Colon (tissue), 2 donors: ENCODE measurements at regions not wholly inside any gene's neighbourhood (a gene's known extent, or its start where the extent isn't known, plus 50 kb on each side); places are given as distances from the start of the nearest gene placed in this dataset.
"Not testable (repeated sequence)": the region's sequence is repeated elsewhere in the genome, so short reads cannot be mapped to it uniquely, and the experiment has no call there.

ENCODE experiments used
- FAIRE-seq: peaks from 2 replicates; lab custom pipeline; 2012; peaks lifted over from hg19 to GRCh38; lab: Jason Lieb, UNC
- donor health status: control.
- donor health status: control.

DNA sequence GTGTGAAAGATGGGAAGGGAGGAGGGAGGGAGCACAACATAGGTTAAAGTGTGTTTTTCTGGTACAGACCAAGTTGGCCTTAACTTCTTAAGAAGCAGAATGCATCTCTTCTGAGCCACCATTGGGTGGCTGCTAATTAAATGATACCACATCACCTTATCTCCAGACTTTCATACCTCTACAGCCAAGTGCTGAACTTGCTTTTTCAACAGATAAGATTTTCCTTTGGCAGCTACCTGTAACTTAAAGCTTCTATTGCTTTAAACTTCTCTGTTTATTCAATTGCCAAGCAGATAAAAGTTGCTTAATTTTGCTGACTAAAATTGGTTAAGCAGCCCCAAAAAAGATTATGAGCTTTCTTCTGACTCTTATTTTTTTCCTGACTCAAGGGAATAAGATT, 292.4 kb upstream of the SGO1 start:
- no peak for FAIRE-seq

DNA sequence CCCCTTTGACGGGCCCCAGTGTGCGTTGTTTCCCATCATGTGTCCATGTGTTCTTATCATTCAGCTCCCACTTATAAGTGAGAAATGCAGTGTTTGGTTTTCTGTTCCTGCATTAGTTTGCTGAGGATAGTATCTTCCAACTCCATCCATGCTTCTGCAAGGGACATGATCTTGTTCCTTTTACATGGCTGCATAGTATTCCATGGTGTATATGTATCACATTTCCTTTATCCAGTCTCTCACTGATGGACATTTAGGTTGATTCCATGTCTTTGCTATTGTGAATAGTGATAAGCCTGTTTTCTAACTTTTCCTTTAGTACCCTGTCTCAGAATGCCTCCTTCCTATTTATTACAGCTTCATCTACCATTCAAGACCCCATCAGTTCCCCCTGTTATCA, 278.2 kb upstream of the SGO1 start:
- not testable (repeated sequence) for FAIRE-seq

DNA sequence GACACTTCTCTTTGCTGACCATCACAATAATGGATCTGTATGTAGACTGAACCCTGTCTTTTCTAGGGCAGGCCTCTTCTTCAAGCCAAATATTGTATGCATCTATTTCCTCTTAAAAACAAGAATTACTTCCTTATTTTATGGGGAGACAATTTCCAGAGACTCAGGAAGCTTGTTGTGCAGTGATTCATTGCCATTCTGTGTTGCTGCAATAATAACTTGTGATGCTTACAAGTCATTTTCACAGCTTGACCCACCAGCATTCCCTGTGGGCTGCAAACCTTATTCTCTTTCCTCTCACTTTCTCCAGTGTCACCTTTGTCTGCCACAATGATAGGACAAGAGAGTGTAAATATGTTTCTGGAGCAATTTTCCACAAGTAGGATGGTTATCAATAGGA, 276.7 kb upstream of the SGO1 start:
- FAIRE-seq = no peak

DNA sequence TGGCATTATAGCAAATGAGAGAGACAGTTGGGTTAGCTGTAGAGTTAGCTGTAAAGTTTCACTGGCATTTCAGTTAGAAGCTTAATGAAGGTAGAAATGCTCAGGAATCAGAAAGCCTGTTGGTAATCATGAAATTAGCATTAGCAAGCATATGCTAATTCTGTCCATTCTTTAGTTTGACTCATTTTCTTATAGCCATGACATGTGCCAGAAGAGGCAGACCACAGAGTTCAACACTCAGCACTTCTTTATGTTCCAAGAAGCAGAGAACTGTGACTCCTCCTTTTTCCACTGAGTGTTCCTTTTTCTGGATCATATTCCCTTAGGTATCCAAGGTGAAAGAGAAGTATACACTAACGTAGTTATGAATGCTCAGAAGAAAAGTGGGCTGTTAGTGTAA, 276.2 kb upstream of the SGO1 start:
- no peak for FAIRE-seq

DNA sequence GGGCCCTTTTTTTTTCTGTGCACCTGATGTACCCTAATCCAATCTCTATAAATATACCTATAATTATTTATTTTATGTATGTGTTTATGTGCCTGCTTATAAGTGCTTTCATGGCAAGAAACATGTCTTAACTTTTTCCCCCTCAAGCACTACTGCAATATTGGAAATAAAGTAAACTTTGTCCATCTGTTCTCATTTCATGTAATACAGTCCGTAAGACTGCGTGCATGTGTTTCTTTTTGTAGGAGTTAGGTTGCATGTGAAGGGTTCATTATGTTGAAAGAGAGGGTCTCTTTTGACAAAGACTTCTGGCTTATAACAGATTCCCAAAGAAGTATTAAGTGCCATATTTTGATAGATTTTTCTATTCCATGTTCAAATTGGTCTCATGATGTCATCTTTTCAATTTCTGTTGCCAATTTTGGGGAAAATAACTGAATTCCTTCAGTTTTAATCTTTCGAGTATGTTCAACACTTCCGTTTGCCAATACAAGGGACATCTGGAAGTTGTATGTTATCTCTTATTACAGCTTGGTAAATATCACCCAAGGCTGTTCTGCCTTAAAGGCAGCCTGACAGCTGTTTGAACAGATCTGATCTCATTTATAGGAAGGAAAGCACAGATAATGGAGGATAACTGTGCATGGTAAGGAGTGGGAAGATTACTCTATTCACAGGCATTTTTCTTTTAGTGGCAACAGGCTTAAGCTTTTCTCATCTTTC, 273.1 kb upstream of the SGO1 start:
- no peak for FAIRE-seq

DNA sequence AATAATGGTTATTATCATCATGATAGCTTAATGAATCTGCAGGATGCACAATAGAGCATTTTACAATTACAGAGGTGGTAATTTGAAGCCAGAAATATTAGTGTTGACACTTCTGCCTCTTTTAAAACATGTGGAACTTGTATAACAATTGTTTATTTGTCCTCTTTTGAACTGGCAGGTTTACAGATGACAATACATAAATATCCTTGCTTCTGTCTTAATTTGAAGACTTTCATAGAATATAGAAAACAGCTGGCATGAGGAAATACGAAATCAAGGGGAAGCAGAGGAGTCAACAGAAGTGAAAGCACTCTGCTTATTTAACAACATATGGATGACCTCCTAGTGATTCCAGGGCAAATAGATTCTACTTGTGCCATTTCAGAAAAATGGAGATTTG, 270.5 kb upstream of the SGO1 start:
- FAIRE-seq = no peak

DNA sequence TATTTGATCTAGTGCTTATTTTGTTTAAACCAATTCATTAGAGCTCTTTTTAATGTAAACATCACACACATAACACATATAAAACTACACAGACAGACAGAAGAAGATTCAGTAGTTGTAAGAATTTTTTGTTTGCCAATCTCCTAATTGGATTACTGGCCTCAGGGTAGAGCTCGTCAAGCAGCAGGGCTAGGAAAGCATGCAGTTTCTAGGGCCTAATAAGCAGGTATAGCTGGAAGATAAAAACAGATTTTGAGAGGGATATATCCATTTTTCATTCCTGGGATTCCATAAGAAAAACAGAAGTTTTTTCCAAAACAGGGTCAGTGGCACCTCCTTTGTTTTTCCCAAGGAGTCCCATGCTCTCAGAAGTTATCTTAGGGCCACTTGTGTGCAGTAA, 265.2 kb upstream of the SGO1 start:
- FAIRE-seq = no peak

DNA sequence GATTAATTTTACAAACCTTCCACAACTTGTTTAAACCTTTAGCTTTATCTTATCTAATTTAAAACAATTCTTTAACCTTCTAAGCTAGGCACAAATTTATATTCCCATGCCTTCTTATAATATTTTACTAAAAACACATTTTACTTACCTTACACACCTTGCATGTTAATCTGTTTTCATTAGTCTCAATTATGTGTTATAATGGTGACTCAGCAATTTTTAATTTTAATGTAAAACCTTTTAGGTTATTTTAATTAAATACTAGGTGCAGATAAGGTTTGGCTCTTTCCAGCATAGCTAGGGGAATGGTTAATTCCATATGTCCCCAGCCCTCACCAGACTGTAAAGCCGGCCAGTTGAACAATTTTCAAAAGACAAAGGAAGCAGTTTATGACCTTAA, 264.6 kb upstream of the SGO1 start:
- FAIRE-seq = no peak

DNA sequence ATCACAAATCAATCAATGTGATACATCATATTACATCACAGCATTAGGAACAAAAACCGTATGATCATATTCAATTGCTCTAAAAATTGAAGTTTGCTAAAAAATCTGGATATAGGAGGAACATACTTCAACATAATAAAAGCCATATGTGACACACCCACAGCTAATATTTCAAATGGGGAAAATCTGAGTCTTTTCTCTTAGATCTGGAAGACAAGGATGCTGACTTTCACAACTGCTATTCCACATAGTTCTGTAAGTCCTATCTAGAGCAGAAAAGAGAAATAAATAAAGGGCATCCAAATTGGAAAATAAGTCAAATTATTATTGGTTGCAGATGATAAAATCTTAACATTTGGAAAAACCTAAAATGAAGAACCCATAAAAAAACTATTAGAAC, 256.8 kb upstream of the SGO1 start:
- FAIRE-seq = no peak

DNA sequence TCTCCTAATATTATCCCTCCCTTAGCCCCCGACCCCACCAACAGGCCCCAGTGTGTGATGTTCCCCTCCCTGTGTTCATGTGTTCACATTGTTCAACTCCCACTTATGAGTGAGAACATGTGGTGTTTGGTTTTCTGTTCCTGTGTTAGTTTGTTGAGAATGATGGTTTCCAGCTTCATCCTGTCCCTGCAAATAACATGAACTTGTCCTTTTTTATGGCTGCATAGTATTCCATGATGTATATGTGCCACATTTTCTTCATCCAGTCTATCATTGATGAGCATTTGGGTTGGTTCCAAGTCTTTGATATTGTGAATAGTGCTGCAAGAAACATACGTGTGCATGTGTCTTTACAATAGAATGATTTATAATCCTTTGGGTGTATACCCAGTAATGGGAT, 241.3 kb upstream of the SGO1 start:
- FAIRE-seq = not testable (repeated sequence)

DNA sequence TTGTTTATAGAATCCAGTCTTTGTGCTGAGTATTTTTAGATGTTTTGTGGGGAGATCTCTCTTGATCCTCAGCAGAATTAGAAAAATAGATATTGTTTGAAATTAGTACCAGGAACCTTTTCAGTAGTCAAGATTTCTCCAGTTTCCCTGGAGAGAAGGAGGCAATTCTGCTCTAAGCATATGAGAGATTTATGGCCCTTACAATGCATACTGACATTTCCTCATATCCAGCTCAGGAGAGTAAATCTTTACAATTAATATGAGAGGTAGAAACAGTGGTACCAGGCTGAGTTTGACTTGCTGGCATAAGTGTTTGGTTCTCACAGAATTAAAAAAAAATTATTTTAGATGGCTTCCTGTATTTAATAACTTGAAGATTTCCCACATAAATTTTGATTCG, 239.1 kb upstream of the SGO1 start:
- no peak for FAIRE-seq

DNA sequence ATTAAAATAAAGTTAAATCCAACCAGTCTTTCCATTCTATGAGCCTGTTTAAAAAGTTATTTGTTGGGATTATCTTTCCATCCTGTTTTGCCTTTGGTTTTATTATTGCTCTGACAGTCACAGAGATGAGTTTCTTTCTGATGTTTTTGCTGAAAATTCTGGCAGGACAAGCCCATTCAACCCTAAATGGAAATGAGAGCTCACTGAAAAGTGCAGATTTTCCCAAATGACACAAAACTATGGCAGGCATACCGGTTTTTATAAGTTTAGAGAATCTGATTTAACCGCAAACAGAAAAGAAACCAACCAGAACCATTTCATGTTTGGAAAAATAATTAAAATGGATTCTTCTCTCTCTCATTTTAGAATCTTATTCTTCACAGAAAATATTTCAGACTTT, 238.1 kb upstream of the SGO1 start:
- no peak for FAIRE-seq

DNA sequence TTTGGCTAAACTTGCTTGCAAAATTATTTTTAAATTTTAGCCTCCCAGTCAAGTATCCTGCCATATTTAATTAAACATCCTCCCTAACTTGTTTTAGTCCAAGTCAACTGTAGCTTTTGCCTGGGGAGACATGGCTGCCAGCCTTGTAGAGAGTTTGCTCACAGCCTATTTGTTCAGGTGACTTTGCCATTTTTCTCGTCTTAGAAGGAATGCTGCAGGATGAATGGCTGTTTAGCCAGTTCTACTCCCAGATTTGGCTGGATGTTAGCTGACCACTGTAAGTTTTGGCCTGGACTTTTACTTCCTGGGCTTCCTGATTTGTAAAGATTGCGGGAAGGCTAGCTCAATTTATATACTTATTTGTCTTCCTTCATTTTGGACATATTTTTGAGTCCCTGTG, 236.4 kb upstream of the SGO1 start:
- FAIRE-seq = no peak

DNA sequence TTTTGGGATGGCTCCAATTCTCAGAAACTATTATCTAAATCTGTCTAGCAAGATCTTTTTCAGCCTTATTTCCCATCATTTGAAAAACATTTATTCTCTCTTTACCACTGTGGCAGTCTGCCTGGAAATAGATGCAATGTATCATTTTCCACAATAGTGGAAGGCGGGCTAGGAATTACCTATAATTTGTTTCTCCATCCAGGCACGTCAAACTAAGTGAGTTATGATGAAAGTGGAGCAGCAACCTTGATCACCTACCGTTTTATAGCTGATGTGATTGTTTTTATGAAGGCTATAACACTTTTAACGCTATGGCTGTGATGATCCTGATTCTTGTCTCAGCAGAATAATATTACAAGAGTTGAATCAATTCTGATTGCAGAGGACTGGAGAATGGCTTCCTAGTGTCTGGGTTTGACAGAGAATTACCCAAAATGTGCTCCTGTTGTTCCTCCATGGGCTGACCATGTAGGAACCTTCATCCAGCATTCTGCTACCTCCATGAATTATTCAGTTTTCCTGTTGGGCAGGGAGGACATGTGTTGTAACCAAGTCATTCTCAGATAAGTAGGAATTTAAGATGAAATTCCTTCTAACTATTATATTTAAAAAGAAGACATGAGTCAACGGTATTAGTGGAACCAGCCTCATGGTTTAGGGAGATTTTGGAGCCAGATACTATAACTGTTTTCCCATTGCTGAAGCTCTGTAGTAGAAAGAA, 231.5 kb upstream of the SGO1 start:
- no peak for FAIRE-seq

DNA sequence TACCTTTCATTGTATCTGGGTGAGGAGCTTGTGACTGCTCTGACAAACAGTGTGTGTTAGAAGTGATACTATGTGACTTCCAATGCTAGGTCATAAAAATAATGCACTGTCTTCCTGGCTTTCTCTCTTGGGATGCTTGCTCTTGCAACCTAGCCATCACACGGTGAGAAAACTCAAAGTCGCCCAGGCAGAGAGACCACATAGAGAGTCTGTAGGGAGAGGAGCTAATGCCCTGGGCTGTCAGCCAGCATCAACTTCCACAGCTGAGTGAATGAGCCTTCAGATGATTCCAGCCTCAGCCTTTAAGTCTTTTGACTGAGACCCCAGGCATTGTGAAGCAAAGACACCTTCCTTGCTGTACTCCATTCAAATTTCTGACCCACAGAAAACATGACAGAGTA, 220.6 kb upstream of the SGO1 start:
- FAIRE-seq = no peak

DNA sequence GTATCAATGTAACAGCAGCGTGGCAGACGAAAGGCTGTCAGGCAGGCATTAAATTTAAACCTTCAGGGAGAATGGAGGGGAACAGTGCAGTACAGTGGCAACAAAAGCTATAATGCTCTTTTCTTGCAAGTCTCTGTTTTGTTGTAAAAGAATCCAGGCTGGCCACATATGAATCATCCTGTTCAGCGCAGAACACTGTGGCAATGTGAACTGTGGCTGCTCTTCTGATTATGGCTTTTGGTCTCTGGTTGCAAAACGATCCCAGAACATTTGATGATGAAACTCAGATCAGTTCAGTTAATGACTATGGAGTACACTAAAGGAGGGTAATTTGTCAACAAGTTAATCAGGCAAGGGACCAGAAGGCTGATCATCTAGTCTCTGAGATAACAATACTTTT, 219.7 kb upstream of the SGO1 start:
- no peak for FAIRE-seq

DNA sequence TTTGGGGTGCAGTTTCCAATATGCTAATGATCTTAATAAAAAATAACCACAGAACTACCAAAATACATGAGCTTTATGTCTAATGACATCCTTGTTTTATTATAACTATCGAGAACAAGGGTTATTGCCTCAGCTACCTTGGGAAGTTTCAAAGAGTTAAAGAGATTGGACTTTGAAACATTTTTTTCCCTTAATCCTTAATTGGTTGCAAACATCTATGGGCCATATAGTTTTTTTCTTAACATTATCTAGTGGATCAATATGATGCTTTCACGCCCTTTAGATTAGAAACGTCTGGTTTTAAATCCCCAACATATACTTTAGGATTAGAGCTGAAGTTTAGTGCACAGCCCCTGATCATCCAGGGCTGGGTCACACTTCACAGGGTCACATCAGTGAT, 219.2 kb upstream of the SGO1 start:
- FAIRE-seq = no peak

DNA sequence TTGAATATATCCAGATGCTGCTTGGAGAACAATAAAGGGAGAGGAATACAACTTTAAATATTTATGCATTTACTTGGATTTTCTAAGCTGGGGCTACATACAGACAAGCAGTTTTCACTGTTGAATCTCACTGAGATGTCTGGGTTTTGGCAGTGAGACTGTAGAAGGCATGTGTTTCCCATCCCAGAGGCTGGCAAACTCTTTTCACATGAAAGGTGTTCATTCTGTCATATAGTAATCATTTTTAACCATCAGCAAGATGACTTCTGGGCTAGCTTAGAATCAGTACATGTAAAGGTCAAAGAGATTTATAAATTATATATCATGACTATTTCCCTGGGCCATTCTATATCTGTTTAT, 218.7 kb upstream of the SGO1 start:
- FAIRE-seq = no peak

DNA sequence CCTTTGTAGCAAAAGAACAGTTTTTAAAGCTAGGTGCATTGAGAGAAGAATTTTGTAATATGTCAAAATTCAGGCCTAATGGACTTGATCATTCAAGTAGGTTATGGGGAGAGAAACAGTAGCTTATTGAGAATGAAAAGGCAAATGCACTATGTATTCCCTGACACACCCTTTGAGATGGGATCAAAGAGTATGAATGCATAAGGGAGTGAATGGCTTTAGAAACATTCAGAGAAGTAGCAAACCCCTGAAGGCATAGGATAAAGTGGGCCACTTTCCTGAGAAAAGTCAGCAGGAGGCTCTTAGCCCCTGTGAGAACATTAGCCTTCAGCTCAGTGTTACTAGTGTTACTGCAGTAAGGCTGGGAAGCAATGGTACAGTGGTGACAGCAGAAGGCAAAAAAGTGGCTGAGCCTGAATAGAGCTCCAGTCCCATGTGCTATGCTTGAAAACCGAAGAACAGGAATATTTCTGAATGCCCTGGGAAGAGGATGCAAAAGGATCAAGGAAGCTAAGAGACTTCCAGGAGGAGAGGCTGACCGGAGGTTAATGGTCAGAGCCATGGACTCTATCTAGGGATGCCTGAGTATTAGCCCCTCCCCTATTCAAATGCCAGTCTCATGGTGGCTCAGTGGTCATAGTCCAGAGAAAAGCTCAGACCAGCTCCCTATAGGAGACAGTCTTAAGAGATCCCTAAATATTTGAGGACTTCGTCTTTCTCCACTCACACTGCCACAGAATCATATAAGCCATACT, 218.2 kb upstream of the SGO1 start:
- FAIRE-seq = no peak

DNA sequence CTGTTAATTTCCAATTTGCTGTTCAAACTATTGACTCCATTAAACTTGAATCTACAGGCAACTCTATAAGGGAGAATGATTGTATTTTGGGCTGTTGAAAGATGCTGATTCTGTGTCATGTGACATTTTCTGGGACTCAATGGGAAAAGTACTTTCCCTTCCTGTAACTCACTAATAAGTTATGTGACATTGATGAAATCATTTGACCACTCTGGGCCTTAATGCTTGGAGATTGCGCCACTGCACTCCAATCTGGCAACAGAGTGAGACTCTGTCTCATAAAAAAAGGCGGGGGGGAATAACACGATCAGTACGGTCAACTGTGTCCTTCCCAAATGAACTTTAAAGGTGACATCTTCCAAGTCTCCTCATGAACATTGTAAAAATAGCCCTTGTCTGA, 215.2 kb upstream of the SGO1 start:
- no peak for FAIRE-seq

DNA sequence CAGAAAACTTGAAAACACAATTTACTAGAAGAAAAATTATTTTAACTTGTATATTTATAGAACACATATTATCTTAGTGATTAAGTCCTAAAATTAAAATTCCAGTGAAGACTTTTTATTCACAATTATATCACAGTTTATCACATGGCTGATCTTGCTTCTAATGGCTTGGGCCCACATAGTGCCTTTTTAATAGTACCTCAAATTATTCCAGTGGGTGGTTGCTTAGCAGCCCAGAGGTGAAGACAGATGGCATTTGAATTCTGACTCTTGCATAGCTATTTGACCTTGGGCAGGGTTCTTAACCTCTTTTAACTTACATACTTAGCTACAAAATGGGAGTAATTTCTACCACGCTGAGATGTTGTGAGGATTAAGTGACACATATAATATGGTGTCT, 214.7 kb upstream of the SGO1 start:
- FAIRE-seq = no peak

DNA sequence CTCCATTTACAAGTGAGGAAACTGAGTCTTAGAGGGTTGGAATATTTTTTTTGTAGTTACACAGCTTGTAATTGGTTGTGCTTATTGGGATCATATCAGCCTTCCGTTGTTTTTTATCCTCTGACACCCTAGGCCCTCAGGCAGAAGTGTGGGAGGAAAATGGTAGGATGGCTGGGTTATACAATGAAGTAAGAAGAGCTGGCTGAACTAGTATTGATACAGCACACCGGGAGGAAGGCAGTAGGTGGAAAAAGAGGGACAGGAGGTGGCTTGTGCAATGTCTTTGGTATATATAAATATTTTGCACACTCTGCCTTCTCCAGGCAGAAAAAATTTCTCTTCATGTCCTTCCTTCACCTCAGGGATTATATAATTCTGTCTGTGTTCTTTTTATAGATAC, 214.3 kb upstream of the SGO1 start:
- FAIRE-seq = no peak

DNA sequence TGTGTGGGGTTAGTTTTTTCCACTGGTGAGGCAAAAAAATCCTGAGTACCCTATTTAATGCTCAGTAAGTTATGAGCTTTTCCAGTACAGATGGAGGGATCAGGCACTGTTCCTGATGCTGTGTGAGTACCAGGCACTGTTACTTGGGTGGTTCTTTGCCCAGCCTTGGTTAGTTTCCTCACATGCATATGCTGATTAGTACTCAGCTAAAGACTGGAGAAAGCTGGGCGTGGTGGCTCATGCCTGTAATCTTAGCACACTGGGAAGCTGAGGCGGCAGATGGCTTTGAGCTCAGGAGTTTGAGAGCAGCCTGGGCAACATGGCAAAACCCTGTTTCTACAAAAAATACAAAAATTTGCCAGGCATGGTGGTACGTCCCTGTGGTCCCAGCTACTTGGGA, 210.3 kb upstream of the SGO1 start:
- FAIRE-seq = no peak

DNA sequence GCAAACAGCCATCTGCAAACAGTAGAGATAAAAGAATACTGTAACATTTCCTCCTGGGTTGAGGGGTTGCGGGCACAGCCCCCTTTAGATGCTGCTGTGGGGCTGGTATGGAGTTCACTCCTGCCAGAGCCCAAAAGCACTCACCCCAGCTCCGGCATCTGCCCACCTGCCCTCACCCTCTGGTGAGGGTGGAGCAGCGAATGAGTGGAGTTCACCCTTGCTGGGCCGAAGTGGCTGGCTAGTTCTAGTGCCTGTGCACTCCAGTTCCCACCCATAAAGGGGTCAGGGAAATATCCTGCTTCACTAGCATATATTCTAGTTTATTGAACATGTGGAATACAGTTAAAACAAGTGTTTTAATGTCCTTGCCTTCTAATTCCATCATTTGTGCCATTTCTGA, 209.7 kb upstream of the SGO1 start:
- FAIRE-seq = no peak
